VCaP (cell line): ENCODE measurements at regions not wholly inside any gene's neighbourhood (a gene's known extent, or its start where the extent isn't known, plus 50 kb on each side); places are given as distances from the start of the nearest gene placed in this dataset.

Experiments used
- H3K27ac ChIP-seq: fragments of 450-650 bp; 2 replicates; pipeline ENCODE4 v1.5.1; 2017
- TF ChIP-seq, protein P1 (sequence below): fragments of 450-650 bp; conservative IDR thresholded peaks from 2 replicates; pipeline ENCODE4 v1.5.1; 2017; ENCODE audit warnings: mild to moderate bottlenecking, moderate library complexity

DNA sequence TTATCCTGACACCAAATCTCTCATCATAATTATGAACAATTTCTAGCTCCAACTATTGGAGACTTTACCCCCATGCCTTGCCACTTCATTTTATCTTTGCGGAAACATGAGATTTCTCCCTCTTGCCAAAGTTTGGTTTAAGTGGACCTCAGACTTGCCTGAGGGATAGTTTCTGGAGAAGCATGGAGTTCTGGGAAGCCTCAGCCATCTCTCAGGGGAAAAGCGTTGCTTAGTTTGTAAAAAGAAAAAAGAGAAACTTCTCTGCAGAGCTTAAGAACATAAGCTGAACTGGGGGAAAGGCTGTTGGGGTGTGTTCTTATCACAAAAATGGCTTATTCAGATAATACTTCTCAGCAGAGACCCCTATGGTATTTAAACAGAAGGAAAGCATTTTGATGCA is 347.4 kb upstream of the ADAMTS9 start:
- TF ChIP-seq, protein P1, sequence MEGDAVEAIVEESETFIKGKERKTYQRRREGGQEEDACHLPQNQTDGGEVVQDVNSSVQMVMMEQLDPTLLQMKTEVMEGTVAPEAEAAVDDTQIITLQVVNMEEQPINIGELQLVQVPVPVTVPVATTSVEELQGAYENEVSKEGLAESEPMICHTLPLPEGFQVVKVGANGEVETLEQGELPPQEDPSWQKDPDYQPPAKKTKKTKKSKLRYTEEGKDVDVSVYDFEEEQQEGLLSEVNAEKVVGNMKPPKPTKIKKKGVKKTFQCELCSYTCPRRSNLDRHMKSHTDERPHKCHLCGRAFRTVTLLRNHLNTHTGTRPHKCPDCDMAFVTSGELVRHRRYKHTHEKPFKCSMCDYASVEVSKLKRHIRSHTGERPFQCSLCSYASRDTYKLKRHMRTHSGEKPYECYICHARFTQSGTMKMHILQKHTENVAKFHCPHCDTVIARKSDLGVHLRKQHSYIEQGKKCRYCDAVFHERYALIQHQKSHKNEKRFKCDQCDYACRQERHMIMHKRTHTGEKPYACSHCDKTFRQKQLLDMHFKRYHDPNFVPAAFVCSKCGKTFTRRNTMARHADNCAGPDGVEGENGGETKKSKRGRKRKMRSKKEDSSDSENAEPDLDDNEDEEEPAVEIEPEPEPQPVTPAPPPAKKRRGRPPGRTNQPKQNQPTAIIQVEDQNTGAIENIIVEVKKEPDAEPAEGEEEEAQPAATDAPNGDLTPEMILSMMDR, result no peak
- no peak overlapping the region for H3K27ac ChIP-seq

- TF ChIP-seq, protein P1, result no peak
- H3K27ac ChIP-seq, result no peak overlapping the region
These were observed 345.8 kb upstream of the ADAMTS9 start for GRCh38 chr3:65033576-65033975.

- no peak overlapping the region for H3K27ac ChIP-seq
- TF ChIP-seq, protein P1, result no peak
These were observed 343.2 kb upstream of the ADAMTS9 start for GRCh38 chr3:65030847-65031463.

GRCh38 chr3:65030014-65030627 is 342.3 kb upstream of the ADAMTS9 start:
- TF ChIP-seq, protein P1, result no peak
- no peak overlapping the region for H3K27ac ChIP-seq

DNA sequence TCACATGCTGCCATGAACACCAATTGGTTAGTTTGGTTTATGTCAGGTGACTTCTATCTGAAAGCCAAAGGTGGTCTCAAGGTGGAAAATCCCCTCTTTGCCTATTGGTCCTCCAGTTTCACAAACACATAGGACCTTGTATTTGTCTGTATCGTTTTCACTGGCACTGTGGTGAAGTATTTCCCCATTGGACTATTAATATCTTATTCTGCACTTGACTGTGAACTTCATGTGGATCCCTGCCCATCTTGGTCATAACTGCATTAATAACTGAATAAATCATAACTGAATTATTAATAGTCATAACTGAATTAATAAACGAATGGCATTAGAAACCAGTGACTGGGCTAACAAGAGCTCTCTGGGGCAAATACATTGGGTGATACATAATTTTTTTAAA is 341.3 kb upstream of the ADAMTS9 start:
- TF ChIP-seq, protein P1, result no peak

GRCh38 chr3:65028024-65028423 is 340.2 kb upstream of the ADAMTS9 start:
- TF ChIP-seq, protein P1, result no peak
- no peak overlapping the region for H3K27ac ChIP-seq

More for the DNA sequence above, 341.3 kb upstream of the ADAMTS9 start:
- H3K27ac ChIP-seq, result no peak overlapping the region

- H3K27ac ChIP-seq, result no peak overlapping the region
- TF ChIP-seq, protein P1, result no peak
These were observed 339.5 kb upstream of the ADAMTS9 start for GRCh38 chr3:65027335-65027734.
